ENCODE measurements at regions not wholly inside any gene's neighbourhood (a gene's known extent, or its start where the extent isn't known, plus 50 kb on each side); places are given as distances from the start of the nearest gene placed in this dataset.
"Not testable (repeated sequence)": the region's sequence is repeated elsewhere in the genome, so short reads cannot be mapped to it uniquely, and the experiment has no call there.

DNA sequence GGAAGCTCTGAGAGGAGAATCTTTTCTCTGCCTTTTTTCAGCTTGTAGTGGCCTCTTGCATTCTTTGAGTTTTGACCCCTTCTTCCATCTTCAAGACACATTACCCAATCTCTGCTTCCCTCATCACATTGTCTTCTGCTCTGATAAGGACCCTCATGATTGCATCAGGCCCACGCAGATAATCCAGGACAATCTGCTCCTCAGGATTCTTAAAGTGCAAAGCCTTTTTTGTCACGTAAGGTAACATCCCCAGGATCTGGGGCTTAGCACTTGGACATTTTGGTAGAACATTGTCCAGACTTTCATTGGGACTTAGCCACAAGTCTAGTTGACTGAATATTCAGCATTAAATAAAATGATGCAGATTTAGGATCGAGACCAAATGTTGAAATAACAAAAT is 521.2 kb downstream of the RMST start:
- Histone ChIP-seq H3K27ac (no peak overlapping the region), H3K9me3 (no peaks in the 10 kb centered on the region), H3K4me1 (no peaks in the 10 kb centered on the region), H3K36me3 (no peaks in the 10 kb centered on the region), H3K4me3 (no peak overlapping the region), H3K27me3 (no peaks in the 10 kb centered on the region)
- no peak for TF ChIP-seq CTCF (IDR thresholded peaks at IDR 0.05)
- intact Hi-C loops (cut with DNase I): no loop called here
- no peak for DNase-seq (ENCODE audit: low spot score in 2 of 2)

DNA sequence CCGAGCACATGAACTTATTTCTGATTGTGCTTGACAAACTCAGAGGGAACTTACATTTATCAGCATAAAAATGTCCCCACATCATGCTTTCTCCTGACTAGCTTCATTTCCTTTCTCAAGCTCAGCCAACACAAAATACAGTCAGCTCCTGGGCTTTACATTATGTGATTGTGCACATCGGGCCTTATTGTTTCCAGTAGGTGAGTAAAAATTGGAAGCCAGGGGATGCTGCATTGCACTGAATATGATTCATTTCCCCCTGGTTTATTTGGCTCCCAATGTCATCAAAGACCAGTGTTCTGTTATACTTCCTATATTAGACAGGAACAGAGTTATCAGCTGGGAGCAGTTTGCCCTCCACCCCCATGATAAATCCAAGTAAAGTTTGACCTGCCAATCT is 521.8 kb downstream of the RMST start:
- H3K9me3 ChIP-seq: no peaks in the 10 kb centered on the region
- TF ChIP-seq CTCF (IDR thresholded peaks at IDR 0.05): no peak
- H3K4me3 ChIP-seq: no peak overlapping the region
- H3K4me1 ChIP-seq: no peaks in the 10 kb centered on the region
- intact Hi-C loops (cut with DNase I): no loop called here
- H3K36me3 ChIP-seq: no peaks in the 10 kb centered on the region
- no peaks in the 10 kb centered on the region for H3K27me3 ChIP-seq
- no peak overlapping the region for H3K27ac ChIP-seq
- DNase-seq (ENCODE audit: low spot score in 2 of 2): no peak

- no peaks in the 10 kb centered on the region for H3K27me3 ChIP-seq
These were observed 522.5 kb downstream of the RMST start for GRCh38 chr12:97984974-97985580.

GRCh38 chr12:97985834-97986233 is 523.2 kb downstream of the RMST start:
- H3K27ac ChIP-seq: no peak overlapping the region
- H3K27me3 ChIP-seq: no peaks in the 10 kb centered on the region
- H3K9me3 ChIP-seq: no peaks in the 10 kb centered on the region
- no peak overlapping the region for H3K4me3 ChIP-seq
- no peaks in the 10 kb centered on the region for H3K4me1 ChIP-seq
- no peak for DNase-seq (ENCODE audit: low spot score in 2 of 2)
- H3K36me3 ChIP-seq: no peaks in the 10 kb centered on the region
- no peak for TF ChIP-seq CTCF (IDR thresholded peaks at IDR 0.05)
- intact Hi-C loops (cut with DNase I): no loop called here

More at GRCh38 chr12:97984974-97985580, 522.5 kb downstream of the RMST start:
- Histone ChIP-seq H3K36me3 (no peaks in the 10 kb centered on the region), H3K4me1 (no peaks in the 10 kb centered on the region), H3K27ac (no peak overlapping the region), H3K4me3 (no peak overlapping the region), H3K9me3 (no peaks in the 10 kb centered on the region)
- intact Hi-C loops (cut with DNase I): no loop called here
- DNase-seq (ENCODE audit: low spot score in 2 of 2): no peak
- TF ChIP-seq CTCF (IDR thresholded peaks at IDR 0.05): no peak

GRCh38 chr12:97988588-97988987 is 526.0 kb downstream of the RMST start:
- intact Hi-C loops (cut with DNase I); H3K27ac ChIP-seq; DNase-seq (ENCODE audit: low spot score in 2 of 2); H3K4me1 ChIP-seq; H3K36me3 ChIP-seq; H3K27me3 ChIP-seq; H3K9me3 ChIP-seq; H3K4me3 ChIP-seq: not testable (repeated sequence)

DNA sequence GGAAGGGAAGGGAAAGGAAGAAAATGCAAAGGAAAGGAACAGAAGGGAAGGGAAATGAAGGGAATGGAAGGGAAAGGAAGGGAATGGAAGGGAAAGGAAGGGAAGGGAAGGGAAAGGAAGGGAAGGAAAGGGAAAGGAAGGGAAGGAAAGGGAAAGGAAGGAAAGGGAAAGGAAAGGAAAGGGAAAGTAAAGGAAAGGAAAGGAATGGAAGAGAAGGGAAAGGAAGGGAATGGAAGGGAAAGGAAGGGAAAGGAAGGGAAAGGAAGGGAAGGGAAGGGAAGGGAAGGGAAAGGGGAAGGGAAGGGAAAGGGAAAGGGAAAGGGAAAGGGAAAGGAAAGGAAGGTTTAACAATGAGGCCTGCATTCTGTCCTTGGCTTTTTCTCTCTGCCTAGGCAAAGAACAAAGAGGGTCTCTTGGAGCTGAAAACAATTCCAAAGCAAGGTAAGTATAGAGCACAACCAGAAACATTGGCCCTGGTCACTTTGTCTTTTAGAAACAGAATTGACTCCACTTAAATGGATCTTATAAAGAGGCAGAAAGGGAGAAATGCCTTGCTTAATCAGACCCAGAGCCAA is 525.9 kb upstream of the TMPO start:
- TF ChIP-seq CTCF (IDR thresholded peaks at IDR 0.05): no peak
- no peaks in the 10 kb centered on the region for H3K4me1 ChIP-seq
- no peak overlapping the region for H3K4me3 ChIP-seq
- H3K9me3 ChIP-seq: no peaks in the 10 kb centered on the region
- DNase-seq (ENCODE audit: low spot score in 2 of 2): no peak
- intact Hi-C loops (cut with DNase I): no loop called here
- no peak overlapping the region for H3K27ac ChIP-seq
- H3K36me3 ChIP-seq: no peaks in the 10 kb centered on the region
- no peaks in the 10 kb centered on the region for H3K27me3 ChIP-seq
